PC-9 (cell line): ENCODE measurements at regions not wholly inside any gene's neighbourhood (a gene's known extent, or its start where the extent isn't known, plus 50 kb on each side); places are given as distances from the start of the nearest gene placed in this dataset.
"Not testable (repeated sequence)": the region's sequence is repeated elsewhere in the genome, so short reads cannot be mapped to it uniquely, and the experiment has no call there.

Experiments used
- CTCF ChIP-seq: fragments of 200-600 bp; sonication (generic); conservative IDR thresholded peaks from 2 replicates; pipeline ENCODE4 v1.6.1; 2017; ENCODE audit warnings: mixed run types, antibody characterized with exemption, mild to moderate bottlenecking, moderate library complexity
- EZH2 ChIP-seq: fragments of 200-600 bp; sonication (generic); IDR thresholded peaks from 2 replicates; pipeline ENCODE4 v1.8.0; 2017; ENCODE audit warnings: antibody characterized with exemption, low read depth

GRCh38 chr14:105628531-105629067 lies 102.2 kb downstream of the TMEM121 start:
- not testable (repeated sequence) for TF ChIP-seq CTCF, EZH2
